ENCODE measurements at regions not wholly inside any gene's neighbourhood (a gene's known extent, or its start where the extent isn't known, plus 50 kb on each side); places are given as distances from the start of the nearest gene placed in this dataset.
"Not testable (repeated sequence)": the region's sequence is repeated elsewhere in the genome, so short reads cannot be mapped to it uniquely, and the experiment has no call there.

GRCh38 chr6:167690931-167691330 lies 135.8 kb upstream of the AFDN start:
- H2AFZ ChIP-seq = no peak overlapping the region
- no peak overlapping the region for H3K4me2 ChIP-seq (ENCODE audit: low read length)
- no peaks in the 10 kb centered on the region for H3K36me3 ChIP-seq (ENCODE audit: control insufficient read depth, insufficient read depth, low read length)
- H3K9ac ChIP-seq = no peak overlapping the region
- H3K27me3 ChIP-seq (ENCODE audit: control insufficient read depth, insufficient read depth, low read length) = no peaks in the 10 kb centered on the region
- no peak overlapping the region for H3K27ac ChIP-seq
- no peaks in the 10 kb centered on the region for H3K4me1 ChIP-seq
- no peak overlapping the region for H3K4me3 ChIP-seq (ENCODE audit: low read depth, low read length)
- H3K9me3 ChIP-seq (ENCODE audit: control insufficient read depth, low read length) = no peaks in the 10 kb centered on the region
- TF ChIP-seq, protein P1, sequence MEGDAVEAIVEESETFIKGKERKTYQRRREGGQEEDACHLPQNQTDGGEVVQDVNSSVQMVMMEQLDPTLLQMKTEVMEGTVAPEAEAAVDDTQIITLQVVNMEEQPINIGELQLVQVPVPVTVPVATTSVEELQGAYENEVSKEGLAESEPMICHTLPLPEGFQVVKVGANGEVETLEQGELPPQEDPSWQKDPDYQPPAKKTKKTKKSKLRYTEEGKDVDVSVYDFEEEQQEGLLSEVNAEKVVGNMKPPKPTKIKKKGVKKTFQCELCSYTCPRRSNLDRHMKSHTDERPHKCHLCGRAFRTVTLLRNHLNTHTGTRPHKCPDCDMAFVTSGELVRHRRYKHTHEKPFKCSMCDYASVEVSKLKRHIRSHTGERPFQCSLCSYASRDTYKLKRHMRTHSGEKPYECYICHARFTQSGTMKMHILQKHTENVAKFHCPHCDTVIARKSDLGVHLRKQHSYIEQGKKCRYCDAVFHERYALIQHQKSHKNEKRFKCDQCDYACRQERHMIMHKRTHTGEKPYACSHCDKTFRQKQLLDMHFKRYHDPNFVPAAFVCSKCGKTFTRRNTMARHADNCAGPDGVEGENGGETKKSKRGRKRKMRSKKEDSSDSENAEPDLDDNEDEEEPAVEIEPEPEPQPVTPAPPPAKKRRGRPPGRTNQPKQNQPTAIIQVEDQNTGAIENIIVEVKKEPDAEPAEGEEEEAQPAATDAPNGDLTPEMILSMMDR (IDR thresholded peaks at IDR 0.05) = no peak
- H3K79me2 ChIP-seq = no peaks in the 10 kb centered on the region

- no peaks in the 10 kb centered on the region for H3K36me3 ChIP-seq (ENCODE audit: control insufficient read depth, insufficient read depth, low read length)
- H2AFZ ChIP-seq = no peak overlapping the region
- H3K79me2 ChIP-seq = no peaks in the 10 kb centered on the region
- H3K9ac ChIP-seq = no peak overlapping the region
- H3K9me3 ChIP-seq (ENCODE audit: control insufficient read depth, low read length) = no peaks in the 10 kb centered on the region
- no peak overlapping the region for H3K4me2 ChIP-seq (ENCODE audit: low read length)
- no peaks in the 10 kb centered on the region for H3K27me3 ChIP-seq (ENCODE audit: control insufficient read depth, insufficient read depth, low read length)
- TF ChIP-seq, protein P1 (IDR thresholded peaks at IDR 0.05) = no peak
- no peak overlapping the region for H3K27ac ChIP-seq
- no peak overlapping the region for H3K4me3 ChIP-seq (ENCODE audit: low read depth, low read length)
- no peaks in the 10 kb centered on the region for H3K4me1 ChIP-seq
Measured at GRCh38 chr6:167691533-167692312, 135.0 kb upstream of the AFDN start.

DNA sequence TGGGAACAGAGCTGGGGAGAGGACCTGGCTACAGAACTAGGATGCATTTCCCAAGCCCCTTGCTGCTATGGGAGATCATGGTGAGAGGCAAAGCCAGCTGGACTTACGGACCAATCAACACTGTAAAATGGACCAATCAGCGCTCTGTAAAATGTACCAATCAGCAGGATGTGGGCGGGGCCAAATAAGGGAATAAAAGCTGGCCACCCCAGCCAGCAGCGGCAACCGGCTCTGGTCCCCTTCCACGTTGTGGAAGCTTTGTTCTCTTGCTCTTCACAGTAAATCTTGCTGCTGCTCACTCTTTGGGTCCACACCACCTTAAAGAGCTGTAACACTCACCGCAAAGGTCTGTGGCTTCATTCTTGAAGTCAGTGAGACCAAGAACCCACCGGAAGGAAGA lies 133.2 kb upstream of the AFDN start:
- H3K9ac ChIP-seq; H3K36me3 ChIP-seq (ENCODE audit: control insufficient read depth, insufficient read depth, low read length); H3K4me2 ChIP-seq (ENCODE audit: low read length); H3K4me3 ChIP-seq (ENCODE audit: low read depth, low read length); H3K27ac ChIP-seq; H3K9me3 ChIP-seq (ENCODE audit: control insufficient read depth, low read length); H3K4me1 ChIP-seq; H3K79me2 ChIP-seq; H2AFZ ChIP-seq; H3K27me3 ChIP-seq (ENCODE audit: control insufficient read depth, insufficient read depth, low read length): not testable (repeated sequence)

DNA sequence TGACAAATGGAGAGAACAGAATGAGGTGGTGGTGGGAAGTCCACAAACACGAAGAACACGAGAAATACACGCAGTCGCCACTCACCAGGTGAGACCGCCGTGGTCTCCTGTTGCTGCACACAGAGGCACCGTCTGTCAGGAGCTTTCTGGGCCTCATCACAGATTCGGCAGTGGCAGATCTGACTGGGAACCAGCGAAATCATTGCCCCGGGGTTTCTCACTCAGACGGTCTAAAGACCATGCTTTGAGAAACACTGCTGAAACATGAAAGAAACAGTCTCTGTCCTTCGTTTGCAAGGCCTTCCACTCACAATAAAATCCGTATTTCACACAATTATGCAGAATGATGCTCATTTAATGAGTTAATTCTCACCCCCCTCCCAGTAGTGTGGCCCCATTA lies 130.9 kb upstream of the AFDN start:
- no peaks in the 10 kb centered on the region for H3K36me3 ChIP-seq (ENCODE audit: control insufficient read depth, insufficient read depth, low read length)
- H3K9me3 ChIP-seq (ENCODE audit: control insufficient read depth, low read length) = no peaks in the 10 kb centered on the region
- H3K79me2 ChIP-seq = no peaks in the 10 kb centered on the region
- H3K4me3 ChIP-seq (ENCODE audit: low read depth, low read length) = no peak overlapping the region
- H3K4me1 ChIP-seq = no peaks in the 10 kb centered on the region
- H3K27me3 ChIP-seq (ENCODE audit: control insufficient read depth, insufficient read depth, low read length) = no peaks in the 10 kb centered on the region
- TF ChIP-seq, protein P1 (IDR thresholded peaks at IDR 0.05) = no peak
- no peak overlapping the region for H2AFZ ChIP-seq
- H3K9ac ChIP-seq = no peak overlapping the region
- H3K4me2 ChIP-seq (ENCODE audit: low read length) = no peak overlapping the region
- H3K27ac ChIP-seq = no peak overlapping the region

- Histone ChIP-seq H3K9ac (no peak overlapping the region), H3K4me3 (ENCODE audit: low read depth, low read length) (no peak overlapping the region), H2AFZ (no peak overlapping the region), H3K36me3 (ENCODE audit: control insufficient read depth, insufficient read depth, low read length) (no peaks in the 10 kb centered on the region), H3K4me2 (ENCODE audit: low read length) (no peak overlapping the region), H3K79me2 (no peaks in the 10 kb centered on the region), H3K9me3 (ENCODE audit: control insufficient read depth, low read length) (no peaks in the 10 kb centered on the region), H3K27me3 (ENCODE audit: control insufficient read depth, insufficient read depth, low read length) (no peaks in the 10 kb centered on the region), H3K4me1 (no peaks in the 10 kb centered on the region), H3K27ac (no peak overlapping the region)
- TF ChIP-seq, protein P1 (IDR thresholded peaks at IDR 0.05) = no peak
Measured at GRCh38 chr6:167696296-167696695, 130.4 kb upstream of the AFDN start.
